Activated CD8-positive, alpha-beta memory T cell treated with anti-CD3 and anti-CD28 coated beads for 4 hours (primary cell): ENCODE measurements at regions not wholly inside any gene's neighbourhood (a gene's known extent, or its start where the extent isn't known, plus 50 kb on each side); places are given as distances from the start of the nearest gene placed in this dataset.
"Not testable (repeated sequence)": the region's sequence is repeated elsewhere in the genome, so short reads cannot be mapped to it uniquely, and the experiment has no call there.

Source experiments
- DNase-seq, 2 donors: peaks; one replicate each; pipeline ENCODE4 v3.0.0-alpha.2; 2020; ENCODE audit warnings: low read depth in 2 of 2

DNA sequence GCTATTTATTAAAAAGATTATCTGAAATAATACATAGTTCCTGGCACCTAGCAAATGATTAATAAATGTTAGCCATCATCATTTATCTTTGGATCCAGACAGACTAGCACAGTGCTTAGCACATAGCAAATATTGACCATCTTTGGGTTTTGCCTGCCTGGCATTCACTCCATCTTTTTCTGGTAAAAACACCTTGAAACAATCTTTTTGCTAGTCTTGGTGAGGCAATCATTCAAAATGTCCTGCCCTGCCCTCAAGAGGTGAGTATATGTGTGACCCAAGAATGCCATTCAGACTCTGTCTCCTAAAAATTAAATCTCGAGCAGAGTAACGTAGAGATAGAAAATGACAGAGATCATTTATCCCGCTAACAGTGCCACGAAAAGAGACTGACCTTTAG is 78.3 kb upstream of the ZNF280D start:
- DNase-seq, result no peak

GRCh38 chr15:56808160-56808559 is 74.9 kb upstream of the ZNF280D start:
- no peak for DNase-seq

DNA sequence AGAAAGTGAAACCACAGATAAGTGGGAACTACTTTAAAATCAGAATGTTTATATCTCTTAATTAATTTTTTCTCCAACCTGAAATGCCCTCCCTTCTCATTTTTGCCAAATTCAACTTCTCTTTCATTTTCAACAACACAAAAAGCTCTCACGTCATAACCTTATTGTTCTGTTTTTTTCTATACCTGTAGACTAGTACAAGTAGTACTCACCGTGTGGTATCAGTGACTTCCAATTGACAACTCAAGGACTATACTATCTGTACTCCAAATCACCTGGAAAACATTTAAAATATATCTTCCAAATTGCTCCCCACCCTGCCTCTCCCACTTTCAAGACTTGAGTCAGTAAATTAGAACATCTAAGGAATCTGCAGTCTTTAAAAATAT is 72.8 kb upstream of the ZNF280D start:
- DNase-seq, result no peak

DNA sequence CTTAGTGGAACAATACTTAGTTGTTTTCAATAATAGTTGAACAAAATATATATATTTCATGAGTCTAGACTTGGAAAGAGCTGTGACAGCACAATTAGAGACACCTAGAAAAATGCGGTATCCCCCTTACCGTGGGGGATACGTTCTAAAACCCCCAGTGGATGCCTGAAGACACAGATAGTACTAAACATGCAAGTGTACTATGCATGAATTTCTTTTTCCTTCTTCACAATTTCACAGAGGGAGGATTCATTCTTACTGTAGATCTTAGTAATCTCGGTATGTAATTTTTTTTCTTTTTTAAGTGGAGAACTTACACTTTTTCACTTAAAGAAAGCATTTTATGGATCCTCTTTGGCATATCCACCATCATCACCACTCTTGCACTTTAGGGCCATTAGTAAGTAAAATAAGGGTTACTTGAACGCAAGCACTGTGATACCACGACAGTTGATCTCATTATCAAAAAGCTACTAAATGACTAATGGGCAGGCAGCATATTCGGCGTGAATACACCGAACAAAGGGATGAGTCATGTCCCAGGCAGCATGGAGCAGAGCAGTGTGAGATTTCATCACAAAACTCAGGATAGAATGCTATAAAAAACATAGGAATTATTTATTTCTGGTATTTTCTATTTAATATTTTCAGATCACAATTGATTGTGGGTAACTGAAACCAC is 72.3 kb upstream of the ZNF280D start:
- DNase-seq, result no peak

DNA sequence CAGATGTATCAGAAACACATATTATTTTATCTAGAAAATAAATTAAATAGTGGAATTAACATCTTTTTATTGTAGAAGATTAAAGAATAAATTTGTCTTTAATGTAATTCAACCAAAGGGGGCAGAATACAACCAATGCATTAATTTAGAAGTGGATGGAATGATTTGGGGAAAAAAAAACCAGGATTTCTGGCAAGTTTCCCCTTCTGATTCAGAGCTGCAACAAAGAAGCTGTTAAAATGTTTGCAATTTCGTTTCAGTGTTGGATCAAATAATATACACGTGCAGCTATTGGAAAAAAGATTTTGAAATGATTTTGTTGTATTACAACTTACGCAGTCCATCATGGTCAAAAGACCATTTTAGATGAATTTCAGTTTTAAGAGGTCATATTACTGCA is 71.6 kb upstream of the ZNF280D start:
- no peak for DNase-seq

DNA sequence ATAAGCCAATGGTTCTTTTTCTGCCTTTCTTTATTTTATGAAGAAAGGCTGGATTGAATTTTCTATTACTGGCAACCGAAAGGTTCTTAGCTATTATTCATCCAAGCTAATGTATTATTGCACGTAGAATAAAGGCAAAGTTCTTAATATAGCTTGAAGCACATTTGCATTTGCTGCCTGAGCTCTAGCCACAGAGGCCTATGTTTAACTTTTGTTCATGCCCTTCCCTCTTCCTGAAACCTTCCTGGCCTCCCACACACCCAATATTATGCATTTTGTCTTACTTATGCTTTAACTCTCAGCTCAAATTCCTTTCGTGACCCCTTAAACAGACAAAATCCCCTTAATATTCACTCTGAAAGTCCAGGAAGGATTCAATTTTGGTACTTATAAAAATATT is 71.0 kb upstream of the ZNF280D start:
- DNase-seq, result no peak

DNA sequence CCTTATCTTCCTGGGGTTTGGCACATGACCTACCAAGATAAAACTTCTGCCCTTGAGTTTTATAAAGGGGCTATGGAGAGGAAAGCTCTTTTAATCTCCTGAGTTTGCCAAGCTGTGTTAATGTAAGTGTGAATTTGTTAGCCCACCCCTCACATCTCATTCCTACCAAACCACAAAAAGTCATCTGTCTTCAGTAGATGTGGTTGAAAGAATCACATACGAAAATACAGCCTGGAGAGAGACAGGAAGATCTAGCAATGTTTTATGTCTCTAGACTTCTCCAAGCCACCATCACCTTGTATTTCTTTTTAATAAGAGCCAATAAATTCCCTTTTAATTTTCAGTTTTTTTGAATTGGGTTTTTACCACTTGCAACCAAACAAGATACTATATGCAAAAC is 68.9 kb upstream of the ZNF280D start:
- no peak for DNase-seq

DNA sequence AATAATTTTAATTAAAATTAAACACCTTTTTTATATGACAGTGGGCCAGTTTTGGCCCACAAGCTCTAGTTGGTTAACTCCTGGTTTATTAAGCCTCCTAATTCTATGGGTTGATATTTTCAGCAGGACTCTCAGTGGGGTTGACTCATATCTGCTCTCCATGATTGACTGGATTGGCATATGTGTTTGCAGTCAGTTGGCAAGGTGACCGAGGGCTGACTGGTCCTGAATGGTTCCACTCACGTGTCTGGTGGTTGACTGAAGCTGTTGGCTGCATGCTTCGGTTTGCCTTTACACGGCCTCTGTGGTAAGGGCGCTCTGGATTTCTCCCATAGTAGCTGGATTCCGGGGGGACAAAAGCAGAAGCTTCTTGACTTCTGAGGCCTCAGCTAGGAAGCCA is 65.3 kb upstream of the ZNF280D start:
- DNase-seq, result no peak

- DNase-seq, result no peak
Observed at GRCh38 chr15:56797720-56798275, 64.5 kb upstream of the ZNF280D start.

DNA sequence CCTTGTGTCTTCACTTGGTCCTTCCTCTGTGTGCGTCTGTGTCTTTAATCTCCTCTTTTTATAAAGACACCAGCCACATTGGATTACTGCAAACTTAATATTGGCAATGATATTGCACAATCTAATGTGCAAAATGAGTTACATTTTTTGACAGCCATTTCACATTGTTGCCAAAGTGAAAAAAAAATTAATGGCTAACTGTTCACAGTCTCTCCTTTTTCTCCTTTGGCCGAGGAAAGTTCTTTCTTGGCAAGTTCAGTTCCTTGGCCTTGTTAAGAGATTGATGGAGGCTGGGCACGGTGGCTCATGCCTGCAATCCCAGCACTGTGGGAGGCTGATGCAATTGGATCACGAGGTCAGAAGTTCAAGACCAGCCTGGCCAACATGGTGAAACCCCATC is 62.2 kb upstream of the ZNF280D start:
- no peak for DNase-seq

- DNase-seq, result no peak
Observed at GRCh38 chr15:56794553-56795329, 61.4 kb upstream of the ZNF280D start.

GRCh38 chr15:56794165-56794552 is 60.9 kb upstream of the ZNF280D start:
- no peak for DNase-seq

- DNase-seq, result no peak
Observed at GRCh38 chr15:56792211-56792610, 58.9 kb upstream of the ZNF280D start.

DNA sequence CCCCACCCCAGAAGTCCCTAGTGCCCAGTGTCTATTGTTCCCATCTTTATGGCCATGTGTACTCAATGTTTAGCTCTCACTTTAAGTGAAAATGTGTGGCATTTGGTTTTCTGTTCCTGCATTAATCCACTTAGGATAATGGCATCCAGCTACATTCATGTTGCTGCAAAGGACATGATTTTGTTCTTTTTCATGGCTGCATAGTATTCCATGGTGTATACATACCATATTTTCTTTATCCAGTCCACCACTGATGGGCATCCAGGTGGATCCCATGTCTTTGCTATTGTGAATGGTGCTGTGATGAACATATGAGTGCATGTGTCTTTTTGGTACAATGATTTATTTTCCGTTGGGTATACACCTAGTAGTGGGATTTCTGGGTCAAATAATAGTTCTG is 58.2 kb upstream of the ZNF280D start:
- not testable (repeated sequence) for DNase-seq

DNA sequence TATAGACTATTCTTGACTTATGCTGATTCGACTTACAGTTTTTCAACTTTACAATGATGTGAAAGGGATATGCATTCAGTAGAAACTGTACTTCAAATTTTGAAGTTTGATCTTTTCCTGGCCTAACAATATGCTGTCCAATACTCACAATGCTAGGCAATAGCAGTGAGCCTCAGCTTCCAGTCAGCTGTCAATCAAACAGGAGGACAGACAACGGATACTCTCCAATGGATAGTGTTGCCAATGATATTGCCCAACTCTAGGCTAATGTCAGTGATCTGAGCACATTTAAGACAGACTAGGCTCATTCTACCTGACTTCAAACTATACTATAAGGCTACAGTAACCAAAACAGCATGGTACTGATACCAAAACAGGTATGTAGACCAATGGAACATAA is 55.0 kb upstream of the ZNF280D start:
- DNase-seq, result no peak

DNA sequence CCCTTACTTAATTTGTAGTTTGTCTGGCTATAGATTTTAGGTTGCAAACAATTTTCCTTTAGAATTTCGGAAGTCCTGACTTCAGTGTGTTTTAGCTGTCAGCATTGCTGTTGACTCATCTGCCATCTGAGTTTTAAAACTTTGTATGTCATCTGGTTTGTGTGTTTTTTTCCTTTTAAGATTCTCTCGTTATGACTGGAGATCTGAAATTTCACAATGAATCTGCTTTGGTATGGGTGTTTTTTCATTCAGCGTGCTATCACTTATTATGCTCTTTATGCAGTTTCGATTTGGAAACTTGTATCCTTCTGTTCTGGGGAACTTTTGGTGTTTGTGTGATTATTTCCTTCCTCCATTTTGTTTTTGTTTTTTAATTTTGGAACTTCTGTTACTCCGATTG is 53.7 kb upstream of the ZNF280D start:
- no peak for DNase-seq

- DNase-seq, result no peak
Observed at GRCh38 chr15:56783857-56784661, 50.8 kb upstream of the ZNF280D start.

- no peak for DNase-seq
Observed at GRCh38 chr15:56783156-56783856, 50.0 kb upstream of the ZNF280D start.
